Lower leg skin (tissue), 3 donors: ENCODE measurements at regions not wholly inside any gene's neighbourhood (a gene's known extent, or its start where the extent isn't known, plus 50 kb on each side); places are given as distances from the start of the nearest gene placed in this dataset.
"Not testable (repeated sequence)": the region's sequence is repeated elsewhere in the genome, so short reads cannot be mapped to it uniquely, and the experiment has no call there.

ENCODE experiments used
- CTCF ChIP-seq, 3 donors: fragments of 450-650 bp; IDR thresholded peaks; one replicate each; pipeline ENCODE4 v1.5.1; 2016; ENCODE audit warnings: antibody characterized with exemption in 3 of 3, mild to moderate bottlenecking in 3 of 3, moderate library complexity in 2 of 3
- POLR2A ChIP-seq, 2 donors: fragments of 450-650 bp; IDR thresholded peaks; one replicate each; pipeline ENCODE4 v1.6.1; 2016 to 2017; ENCODE audit warnings: antibody characterized with exemption in 2 of 2, mild to moderate bottlenecking in 1 of 2, moderate library complexity in 1 of 2

- not testable (repeated sequence) for TF ChIP-seq CTCF, POLR2A (IDR thresholded peaks at IDR 0.05)
Observed at GRCh38 chr14:21846902-21847301, 173.3 kb upstream of the OR4E1 start.
